Naive thymus-derived CD4-positive, alpha-beta T cell (primary cell): ENCODE measurements at regions not wholly inside any gene's neighbourhood (a gene's known extent, or its start where the extent isn't known, plus 50 kb on each side); places are given as distances from the start of the nearest gene placed in this dataset.
A peak's percentile ranks its signal among the peaks of the same experiment; 100 is the strongest.

Source experiments
- ATAC-seq: fragments of 150-1000 bp; cut with Tn5 transposase; 2 replicates; pipeline ENCODE4 v1.10.0; 2021; ENCODE audit warnings: mild to moderate bottlenecking, moderate library complexity
- CTCF ChIA-PET: fragments of 350-600 bp; sonication (Branson Sonifier 250); formaldehyde crosslinking; loops from one replicate; lab custom pipeline; 2021; ENCODE audit warnings: antibody characterized with exemption; lab: Charles Lee
- POLR2A ChIA-PET: fragments of 350-600 bp; sonication (Branson Sonifier 250); formaldehyde crosslinking; loops from one replicate; lab custom pipeline; 2021; ENCODE audit warnings: antibody characterized with exemption, inconsistent platforms; lab: Charles Lee
- DNase-seq, 9 donors: peaks; one replicate each; pipeline versions ENCODE4 v3.0.0 to v3.0.0-alpha.2; 2020 to 2022; ENCODE audit warnings: mixed read lengths in 1 of 9
- H3K27ac ChIP-seq: one replicate; pipeline ENCODE4 v1.7.0; 2013; ENCODE audit warnings: mild to moderate bottlenecking, low read depth, low read length, moderate library complexity
- H3K27me3 ChIP-seq, 2 donors: one replicate each; pipeline ENCODE4 v1.7.0; 2013; ENCODE audit warnings: low read length in 2 of 2, mild to moderate bottlenecking in 2 of 2, moderate library complexity in 2 of 2; ENCODE audit not compliant: control insufficient read depth in 2 of 2, insufficient read depth in 2 of 2
- H3K36me3 ChIP-seq, 3 experiments: 1 replicate in 2 of 3; 2 replicates in 1 of 3; pipeline ENCODE4 v1.7.0; 2013; ENCODE audit warnings: low read length in 3 of 3, mild to moderate bottlenecking in 3 of 3, moderate library complexity in 1 of 3; ENCODE audit not compliant: insufficient read depth in 3 of 3, control insufficient read depth in 2 of 3
- H3K4me1 ChIP-seq, 2 donors: one replicate each; pipeline ENCODE4 v1.7.0; 2013; ENCODE audit warnings: low read length in 2 of 2, mild to moderate bottlenecking in 2 of 2, moderate library complexity in 1 of 2; ENCODE audit not compliant: control insufficient read depth in 2 of 2, insufficient read depth in 2 of 2
- H3K4me3 ChIP-seq: 2 replicates; pipeline ENCODE4 v1.7.0; 2013; ENCODE audit warnings: mild to moderate bottlenecking, low read length
- H3K9me3 ChIP-seq, 3 experiments: 1 replicate in 2 of 3; 2 replicates in 1 of 3; pipeline ENCODE4 v1.7.0; 2013; ENCODE audit warnings: low read length in 3 of 3; ENCODE audit not compliant: control insufficient read depth in 2 of 3
- H3K27ac Mint-ChIP-seq, 9 donors: one replicate each; pipeline ENCODE4 v1.8.0; 2020 to 2022; ENCODE audit warnings: mixed read lengths in 9 of 9, mild to moderate bottlenecking in 8 of 9, moderate library complexity in 5 of 9, inconsistent platforms in 2 of 9
- H3K27me3 Mint-ChIP-seq, 5 donors: one replicate each; pipeline ENCODE4 v1.8.0; 2021 to 2022; ENCODE audit warnings: mixed read lengths in 5 of 5, mild to moderate bottlenecking in 1 of 5
- H3K36me3 Mint-ChIP-seq, 5 donors: one replicate each; pipeline ENCODE4 v1.8.0; 2020 to 2022; ENCODE audit warnings: mixed read lengths in 5 of 5, mild to moderate bottlenecking in 3 of 5, inconsistent platforms in 1 of 5
- H3K4me1 Mint-ChIP-seq, 7 donors: one replicate each; pipeline ENCODE4 v1.8.0; 2020 to 2022; ENCODE audit warnings: mixed read lengths in 7 of 7, mild to moderate bottlenecking in 3 of 7, inconsistent platforms in 1 of 7
- H3K4me3 Mint-ChIP-seq, 10 donors: one replicate each; pipeline ENCODE4 v1.8.0; 2020 to 2022; ENCODE audit warnings: mild to moderate bottlenecking in 10 of 10, mixed read lengths in 10 of 10, moderate library complexity in 6 of 10, inconsistent platforms in 2 of 10
- H3K9me3 Mint-ChIP-seq, 11 donors: one replicate each; pipeline ENCODE4 v1.8.0; 2020 to 2022; ENCODE audit warnings: mixed read lengths in 11 of 11, mild to moderate bottlenecking in 4 of 11, inconsistent platforms in 1 of 11, moderate library complexity in 1 of 11
- intact Hi-C, 2 donors: fragments of 100-400 bp; cut with micrococcal nuclease; formaldehyde crosslinking; loops; one replicate each; pipeline ENCODE4 v1.15.1; 2023

DNA sequence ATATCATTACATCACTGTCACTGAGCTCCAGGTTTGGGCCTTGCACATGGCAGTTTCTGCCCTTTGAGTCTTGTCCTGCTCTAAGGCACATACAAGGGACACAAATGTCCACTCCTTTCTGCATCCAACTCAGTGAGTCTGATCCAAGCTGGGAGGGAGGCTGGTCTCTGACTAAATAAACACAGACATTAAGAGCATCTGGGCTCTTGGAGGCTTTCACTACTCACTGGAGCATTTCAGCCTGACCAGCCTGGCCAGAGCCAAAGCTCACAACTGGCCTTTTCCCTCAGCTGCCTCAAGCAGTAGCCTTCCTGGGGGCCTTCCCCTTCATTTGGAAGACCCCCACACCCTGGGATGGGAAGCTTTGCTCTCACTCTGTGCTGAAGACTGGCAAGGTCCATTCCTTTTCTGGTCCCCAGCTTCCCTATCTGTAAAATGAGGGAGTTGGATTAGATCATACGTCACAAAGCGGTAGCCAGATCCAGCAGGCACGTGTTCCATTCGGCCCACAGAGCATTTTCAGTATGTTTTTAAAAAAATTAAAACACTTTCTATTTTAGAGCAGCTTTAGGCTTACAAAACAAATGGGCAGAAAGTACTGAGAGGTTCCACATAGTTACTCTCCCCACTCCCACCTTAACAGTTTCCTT, 58.6 kb upstream of the XPA start:
- Histone ChIP-seq H3K9me3 (no peaks in the 10 kb centered on the region), H3K36me3 (no peaks in the 10 kb centered on the region), H3K27me3 (no peaks in the 10 kb centered on the region), H3K27ac (no peak overlapping the region), H3K4me3 (no peak overlapping the region), H3K4me1 (no peaks in the 10 kb centered on the region)
- Mint-ChIP-seq H3K4me3 (no peak overlapping the region), H3K27ac (no peak overlapping the region), H3K4me1 (no peaks in the 10 kb centered on the region), H3K27me3 (peaks cover 13 to 48% (median 17%) of the 10 kb centered on the region in 5 donors), H3K9me3 (peaks cover 0 to 11% (median 0%) of the 10 kb centered on the region in 11 donors), H3K36me3 (no peaks in the 10 kb centered on the region)
- intact Hi-C loops = no loop called here
- no peak for ATAC-seq
- DNase-seq = no peak
- ChIA-PET POLR2A (no interaction called here), CTCF (no interaction called here)

- intact Hi-C loops = no loop called here
- Mint-ChIP-seq H3K36me3 (peaks cover 0 to 4% (median 0%) of the 10 kb centered on the region in 5 donors), H3K27ac (no peak overlapping the region)
These were observed 59.9 kb upstream of the XPA start for GRCh38 chr9:97756991-97757390.

DNA sequence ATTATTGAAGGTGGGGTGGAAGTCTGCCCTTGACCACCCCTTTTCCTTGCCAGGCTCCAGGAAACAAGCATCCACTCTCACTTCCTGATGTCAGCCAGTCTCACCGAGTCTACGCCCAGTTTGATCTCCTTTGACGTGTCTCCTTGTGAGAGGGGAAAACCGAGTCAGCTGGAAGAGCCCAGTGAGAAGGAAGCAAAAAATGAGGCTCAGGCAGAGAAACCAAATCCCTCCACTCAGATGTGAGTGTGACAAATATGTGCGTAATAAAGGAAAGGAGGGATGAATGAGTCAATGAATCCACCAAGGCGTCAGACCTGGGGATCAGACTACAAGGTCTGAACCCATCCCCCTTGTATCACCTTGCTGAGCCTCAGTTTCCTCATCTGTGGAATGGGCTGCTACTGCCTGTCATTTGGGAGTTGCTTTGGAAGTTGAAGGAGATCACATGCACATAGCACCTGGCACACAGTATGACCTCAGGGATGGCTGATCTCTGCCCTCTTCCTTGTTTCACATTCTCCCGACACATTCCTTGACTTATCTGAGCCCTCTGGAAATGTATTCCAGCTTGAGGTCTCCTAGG, 61.3 kb upstream of the XPA start:
- Histone ChIP-seq H3K4me3 (no peak overlapping the region), H3K27ac (no peak overlapping the region), H3K9me3 (no peaks in the 10 kb centered on the region), H3K36me3 (no peaks in the 10 kb centered on the region), H3K4me1 (no peaks in the 10 kb centered on the region), H3K27me3 (no peaks in the 10 kb centered on the region)
- H3K9me3 Mint-ChIP-seq = peaks cover 0 to 11% (median 0%) of the 10 kb centered on the region in 11 donors
- H3K4me1 Mint-ChIP-seq = peaks cover 0 to 8% (median 0%) of the 10 kb centered on the region in 7 donors
- ATAC-seq (no peak), DNase-seq (no peak)
- ChIA-PET POLR2A (no interaction called here), CTCF (no interaction called here)
- intact Hi-C loops = no loop called here
- H3K27ac Mint-ChIP-seq = no peak overlapping the region
- peaks cover 36 to 52% (median 43%) of the 10 kb centered on the region in 5 donors for H3K27me3 Mint-ChIP-seq
- peaks cover 0 to 4% (median 0%) of the 10 kb centered on the region in 5 donors for H3K36me3 Mint-ChIP-seq
- H3K4me3 Mint-ChIP-seq = no peak overlapping the region

More at GRCh38 chr9:97756991-97757390, 59.9 kb upstream of the XPA start:
- CTCF ChIA-PET = no interaction called here
- Mint-ChIP-seq H3K9me3 (peaks cover 0 to 11% (median 0%) of the 10 kb centered on the region in 11 donors), H3K4me3 (no peak overlapping the region), H3K27me3 (peaks cover 25 to 54% (median 30%) of the 10 kb centered on the region in 5 donors), H3K4me1 (peaks cover 0 to 8% (median 0%) of the 10 kb centered on the region in 7 donors)
- no peaks in the 10 kb centered on the region for H3K9me3 ChIP-seq
- no peaks in the 10 kb centered on the region for H3K36me3 ChIP-seq
- H3K4me1 ChIP-seq = no peaks in the 10 kb centered on the region
- DNase-seq (no peak), ATAC-seq (no peak)
- H3K27ac ChIP-seq = no peak overlapping the region
- POLR2A ChIA-PET = no interaction called here
- H3K4me3 ChIP-seq = no peak overlapping the region
- no peaks in the 10 kb centered on the region for H3K27me3 ChIP-seq

DNA sequence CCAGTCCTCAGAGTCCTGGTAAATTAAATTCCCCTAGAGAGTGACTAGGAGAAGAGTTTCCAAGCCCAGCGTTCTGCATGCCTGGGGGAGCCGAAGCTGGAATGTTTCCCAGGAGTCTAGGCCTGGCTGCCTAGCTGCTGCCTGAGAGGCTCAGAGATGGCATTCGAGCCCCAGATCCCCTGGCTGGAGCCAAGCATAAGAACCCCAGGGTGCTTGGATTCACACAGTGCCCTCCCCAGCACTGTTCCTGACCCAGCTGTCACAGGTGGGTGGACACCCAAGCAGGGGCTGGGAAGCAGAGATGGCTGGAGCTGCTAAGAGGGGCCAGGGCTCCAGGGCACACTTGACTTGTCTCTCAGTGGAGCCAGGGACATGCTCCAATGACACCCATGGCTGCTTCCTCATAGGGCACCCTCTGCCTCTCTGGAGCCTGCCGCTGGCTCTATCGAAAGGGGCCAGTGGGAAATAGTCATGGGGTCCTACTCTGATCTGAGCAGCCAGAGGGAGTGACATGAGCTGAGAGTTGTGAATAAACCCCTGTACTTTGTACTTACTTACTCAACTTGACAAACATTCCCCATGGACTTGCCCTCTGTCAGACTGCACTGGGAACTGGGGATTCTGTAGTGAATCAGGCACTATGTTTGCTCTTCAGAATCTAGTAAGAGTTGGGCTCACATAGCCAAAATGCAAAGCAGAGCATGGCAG, 62.6 kb upstream of the XPA start:
- H3K36me3 ChIP-seq = no peaks in the 10 kb centered on the region
- H3K9me3 ChIP-seq = no peaks in the 10 kb centered on the region
- H3K4me3 ChIP-seq = no peak overlapping the region
- H3K27me3 ChIP-seq = no peaks in the 10 kb centered on the region
- peaks cover 36 to 55% (median 43%) of the 10 kb centered on the region in 5 donors for H3K27me3 Mint-ChIP-seq
- H3K4me1 ChIP-seq = no peaks in the 10 kb centered on the region
- ChIA-PET CTCF (no interaction called here), POLR2A (no interaction called here)
- peaks cover 0 to 4% (median 0%) of the 10 kb centered on the region in 5 donors for H3K36me3 Mint-ChIP-seq
- intact Hi-C loops = no loop called here
- ATAC-seq (no peak), DNase-seq (no peak)
- H3K27ac Mint-ChIP-seq = no peak overlapping the region
- H3K4me3 Mint-ChIP-seq = no peak overlapping the region
- H3K4me1 Mint-ChIP-seq = peaks cover 0 to 8% (median 0%) of the 10 kb centered on the region in 7 donors
- no peak overlapping the region for H3K27ac ChIP-seq
- H3K9me3 Mint-ChIP-seq = peaks cover 0 to 11% (median 0%) of the 10 kb centered on the region in 11 donors

DNA sequence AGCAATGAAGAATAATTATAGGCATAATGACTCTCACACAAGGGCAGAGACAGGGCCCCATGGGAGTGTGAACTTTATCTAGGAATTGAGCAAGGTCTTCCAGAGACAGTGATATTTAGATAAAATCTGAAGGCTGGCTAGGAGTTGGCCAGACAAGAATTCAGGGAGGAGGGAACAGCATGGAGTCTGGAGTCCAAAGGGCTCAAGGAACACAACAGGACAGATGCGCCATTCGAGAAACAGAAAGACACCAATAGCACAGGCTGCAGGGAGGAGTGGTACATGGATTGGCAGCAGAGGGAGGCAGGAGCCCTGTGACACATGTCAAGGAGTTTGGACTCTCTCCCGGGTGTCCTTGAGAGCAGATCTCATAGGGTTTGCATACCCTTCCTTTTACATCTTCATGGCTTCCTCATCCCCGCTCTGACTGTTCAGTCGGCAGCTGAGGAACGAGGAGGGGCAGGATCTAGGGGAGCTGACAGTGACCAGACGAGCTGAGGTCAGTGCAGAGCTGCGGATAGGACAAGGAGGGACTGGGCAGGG, 64.0 kb upstream of the XPA start:
- Histone ChIP-seq H3K4me3 (no peak overlapping the region), H3K9me3 (no peaks in the 10 kb centered on the region), H3K36me3 (no peaks in the 10 kb centered on the region), H3K27me3 (no peaks in the 10 kb centered on the region), H3K27ac (no peak overlapping the region), H3K4me1 (no peaks in the 10 kb centered on the region)
- peaks cover 0 to 4% (median 0%) of the 10 kb centered on the region in 5 donors for H3K36me3 Mint-ChIP-seq
- ChIA-PET POLR2A (no interaction called here), CTCF (no interaction called here)
- H3K27me3 Mint-ChIP-seq = peaks cover 36 to 58% (median 37%) of the 10 kb centered on the region in 5 donors
- intact Hi-C loops = no loop called here
- H3K27ac Mint-ChIP-seq = no peak overlapping the region
- DNase-seq (no peak), ATAC-seq (no peak)
- H3K4me3 Mint-ChIP-seq = no peak overlapping the region
- H3K9me3 Mint-ChIP-seq = peaks cover 0 to 3% (median 0%) of the 10 kb centered on the region in 11 donors
- peaks cover 0 to 8% (median 0%) of the 10 kb centered on the region in 7 donors for H3K4me1 Mint-ChIP-seq

DNA sequence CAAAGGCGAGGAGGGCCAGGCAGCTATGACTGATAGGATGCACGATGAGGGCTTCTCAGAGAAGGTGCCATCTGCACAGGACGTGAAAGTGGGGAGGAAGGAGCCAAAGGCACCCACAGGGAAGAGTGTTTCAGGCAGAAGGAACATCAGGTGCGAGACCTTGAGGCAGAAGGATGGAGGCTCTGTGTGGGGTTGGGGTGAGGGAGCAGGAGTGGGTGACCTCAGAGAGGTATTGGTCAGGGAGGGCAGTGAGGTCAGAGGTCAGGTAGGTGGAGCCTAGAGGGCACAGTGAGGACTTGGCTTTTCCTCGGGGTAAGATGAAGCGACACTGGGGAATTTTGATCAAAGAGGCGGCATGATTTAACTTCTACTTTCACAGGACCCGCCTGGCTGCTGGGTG, 64.7 kb upstream of the XPA start:
- H3K27ac ChIP-seq = no peak overlapping the region
- Mint-ChIP-seq H3K9me3 (peaks cover 0 to 1% (median 0%) of the 10 kb centered on the region in 11 donors), H3K4me1 (peaks cover 0 to 8% (median 0%) of the 10 kb centered on the region in 7 donors), H3K27me3 (peaks cover 34 to 58% (median 39%) of the 10 kb centered on the region in 5 donors), H3K27ac (peak overlapping the region in 1 of 9 donors; percentile 11), H3K4me3 (no peak overlapping the region), H3K36me3 (peaks cover 0 to 4% (median 0%) of the 10 kb centered on the region in 5 donors)
- no peak for DNase-seq
- POLR2A ChIA-PET = no interaction called here
- no peak for ATAC-seq
- no peaks in the 10 kb centered on the region for H3K27me3 ChIP-seq
- no peaks in the 10 kb centered on the region for H3K4me1 ChIP-seq
- no peak overlapping the region for H3K4me3 ChIP-seq
- H3K36me3 ChIP-seq = no peaks in the 10 kb centered on the region
- H3K9me3 ChIP-seq = no peaks in the 10 kb centered on the region
- intact Hi-C loops = no loop called here
- CTCF ChIA-PET = no interaction called here
